ENCODE measurements at regions not wholly inside any gene's neighbourhood (a gene's known extent, or its start where the extent isn't known, plus 50 kb on each side); places are given as distances from the start of the nearest gene placed in this dataset.
"Not testable (repeated sequence)": the region's sequence is repeated elsewhere in the genome, so short reads cannot be mapped to it uniquely, and the experiment has no call there.

DNA sequence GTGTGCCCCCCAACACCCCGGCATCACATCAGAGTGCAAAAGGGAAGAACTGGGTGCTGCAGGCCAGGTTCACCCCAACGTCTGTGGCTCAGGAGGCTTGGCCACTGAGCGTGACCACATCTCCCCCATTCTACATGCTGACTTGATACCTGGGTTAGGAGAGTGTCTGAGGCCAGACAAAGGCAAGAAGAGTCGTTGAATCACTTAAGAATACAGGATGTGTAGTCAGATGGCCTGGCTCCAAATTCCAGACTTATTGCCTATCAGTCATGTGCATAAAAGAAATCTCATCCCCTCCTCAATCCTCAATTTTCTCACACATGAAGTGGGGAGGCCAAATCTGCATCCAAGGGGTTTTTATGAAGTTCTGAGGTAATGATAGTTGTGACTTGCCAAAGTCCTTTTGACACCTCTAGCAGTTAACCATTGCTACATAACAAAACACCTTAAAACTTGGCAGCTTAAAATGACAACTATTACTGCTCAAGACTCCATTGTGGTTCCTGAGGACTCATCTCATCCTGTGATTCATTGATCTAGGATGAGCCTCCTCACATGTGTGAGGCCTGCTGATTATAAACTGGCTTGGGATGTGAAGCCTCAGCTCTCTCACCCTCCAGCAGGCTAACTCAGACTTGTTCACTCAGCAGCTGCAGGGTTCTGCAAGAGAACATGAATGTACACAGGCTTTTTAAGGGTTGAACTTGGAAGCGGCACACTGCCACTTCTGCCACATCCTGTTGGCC, 138.8 kb upstream of the TLE3 start:
- TF ChIP-seq, protein P1, sequence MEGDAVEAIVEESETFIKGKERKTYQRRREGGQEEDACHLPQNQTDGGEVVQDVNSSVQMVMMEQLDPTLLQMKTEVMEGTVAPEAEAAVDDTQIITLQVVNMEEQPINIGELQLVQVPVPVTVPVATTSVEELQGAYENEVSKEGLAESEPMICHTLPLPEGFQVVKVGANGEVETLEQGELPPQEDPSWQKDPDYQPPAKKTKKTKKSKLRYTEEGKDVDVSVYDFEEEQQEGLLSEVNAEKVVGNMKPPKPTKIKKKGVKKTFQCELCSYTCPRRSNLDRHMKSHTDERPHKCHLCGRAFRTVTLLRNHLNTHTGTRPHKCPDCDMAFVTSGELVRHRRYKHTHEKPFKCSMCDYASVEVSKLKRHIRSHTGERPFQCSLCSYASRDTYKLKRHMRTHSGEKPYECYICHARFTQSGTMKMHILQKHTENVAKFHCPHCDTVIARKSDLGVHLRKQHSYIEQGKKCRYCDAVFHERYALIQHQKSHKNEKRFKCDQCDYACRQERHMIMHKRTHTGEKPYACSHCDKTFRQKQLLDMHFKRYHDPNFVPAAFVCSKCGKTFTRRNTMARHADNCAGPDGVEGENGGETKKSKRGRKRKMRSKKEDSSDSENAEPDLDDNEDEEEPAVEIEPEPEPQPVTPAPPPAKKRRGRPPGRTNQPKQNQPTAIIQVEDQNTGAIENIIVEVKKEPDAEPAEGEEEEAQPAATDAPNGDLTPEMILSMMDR (IDR thresholded peaks at IDR 0.05; ENCODE audit: borderline replicate concordance, insufficient read depth, low read depth, low read length): no peak
- no peak overlapping the region for H3K4me3 ChIP-seq (ENCODE audit: low read depth, low read length)

DNA sequence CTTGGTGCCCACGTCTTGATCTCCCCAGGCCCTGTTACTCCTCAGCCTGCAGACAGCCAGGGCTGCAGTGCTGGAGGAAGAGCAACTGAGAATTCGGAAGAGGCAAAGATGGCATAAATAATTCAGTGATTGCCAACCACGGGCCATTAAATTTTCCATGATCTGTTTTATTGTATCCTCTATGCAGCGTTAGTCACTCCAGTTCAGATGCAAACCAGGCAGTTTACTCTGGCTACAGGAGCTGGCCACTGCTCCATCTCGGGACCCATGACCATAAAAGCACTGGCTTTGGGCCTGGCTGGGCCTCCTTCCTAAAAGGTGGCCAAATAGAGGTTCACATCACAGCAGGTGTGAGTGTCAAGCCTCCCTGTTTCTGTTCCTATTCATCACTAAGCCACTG, 137.6 kb upstream of the TLE3 start:
- no peak overlapping the region for H3K4me3 ChIP-seq (ENCODE audit: low read depth, low read length)
- TF ChIP-seq, protein P1 (IDR thresholded peaks at IDR 0.05; ENCODE audit: borderline replicate concordance, insufficient read depth, low read depth, low read length): no peak

DNA sequence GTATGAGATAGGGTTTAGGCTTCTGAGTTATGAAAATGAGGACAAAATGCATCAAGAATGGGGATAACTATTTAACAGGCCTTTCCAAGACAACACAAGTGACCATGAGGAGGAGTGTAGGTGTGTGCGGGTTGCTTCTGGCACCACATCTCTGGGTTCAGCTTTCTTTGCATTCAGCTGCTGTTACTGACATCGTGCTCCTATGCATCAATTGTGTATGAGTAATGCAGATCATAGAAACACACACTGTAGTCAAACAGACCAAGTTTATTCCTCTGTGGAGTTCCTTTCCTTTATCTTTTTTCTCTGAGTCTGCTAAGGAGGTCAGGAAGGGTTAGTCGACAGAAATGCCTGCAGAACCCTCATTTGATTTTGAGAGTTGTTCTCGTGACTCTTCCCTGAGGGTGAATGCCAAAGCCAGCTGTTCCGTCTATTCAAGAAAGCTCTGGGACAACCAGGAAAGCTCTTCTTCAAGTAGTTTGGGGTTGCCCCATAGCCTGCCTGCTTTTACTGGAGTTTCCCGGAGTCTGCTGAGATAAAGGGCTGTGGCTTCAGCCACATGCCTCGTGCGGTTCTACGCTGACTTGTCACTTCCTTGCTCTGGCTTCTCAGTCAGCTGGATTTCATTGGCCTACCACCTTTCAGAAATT, 136.7 kb upstream of the TLE3 start:
- TF ChIP-seq, protein P1 (IDR thresholded peaks at IDR 0.05; ENCODE audit: borderline replicate concordance, insufficient read depth, low read depth, low read length): no peak
- no peak overlapping the region for H3K4me3 ChIP-seq (ENCODE audit: low read depth, low read length)

DNA sequence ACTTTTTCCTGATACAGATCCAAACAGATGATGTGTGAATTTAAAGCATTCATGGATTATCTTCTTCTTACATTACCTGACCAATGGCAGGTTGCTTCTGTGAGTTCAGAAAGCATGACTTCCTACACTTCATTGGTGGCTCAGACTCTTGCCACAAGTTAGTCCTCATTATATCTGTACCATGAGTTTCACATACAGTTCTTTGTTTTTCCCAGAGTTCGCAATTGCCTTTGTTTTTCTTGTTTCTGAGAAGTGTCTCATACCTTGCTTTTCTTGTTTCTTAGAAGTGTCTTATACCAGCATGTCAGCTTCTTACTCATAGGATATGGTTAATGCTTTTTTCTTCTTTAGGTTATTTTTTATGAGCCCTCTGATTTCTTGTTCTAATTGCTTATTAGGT, 133.8 kb upstream of the TLE3 start:
- TF ChIP-seq, protein P1 (IDR thresholded peaks at IDR 0.05; ENCODE audit: borderline replicate concordance, insufficient read depth, low read depth, low read length): no peak
- no peak overlapping the region for H3K4me3 ChIP-seq (ENCODE audit: low read depth, low read length)

DNA sequence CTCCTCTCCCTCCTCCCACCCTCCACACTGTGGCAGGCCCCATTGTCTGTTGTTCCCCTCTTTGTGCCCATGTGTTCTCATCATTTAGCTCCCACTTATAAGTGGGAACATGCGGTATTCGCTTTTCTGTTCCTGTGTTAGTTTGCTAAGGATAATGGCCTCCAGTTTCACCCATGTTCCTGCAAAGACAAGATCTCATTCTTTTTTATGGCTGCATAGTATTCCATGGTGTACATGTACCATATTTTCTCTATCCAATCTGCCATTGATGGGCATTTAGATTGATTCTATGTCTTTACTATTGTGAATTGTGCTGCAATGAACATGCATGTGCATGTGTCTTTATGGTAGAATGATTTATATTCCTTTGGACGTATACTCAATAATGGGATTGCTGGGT, 130.2 kb upstream of the TLE3 start:
- not testable (repeated sequence) for H3K4me3 ChIP-seq (ENCODE audit: low read depth, low read length)

DNA sequence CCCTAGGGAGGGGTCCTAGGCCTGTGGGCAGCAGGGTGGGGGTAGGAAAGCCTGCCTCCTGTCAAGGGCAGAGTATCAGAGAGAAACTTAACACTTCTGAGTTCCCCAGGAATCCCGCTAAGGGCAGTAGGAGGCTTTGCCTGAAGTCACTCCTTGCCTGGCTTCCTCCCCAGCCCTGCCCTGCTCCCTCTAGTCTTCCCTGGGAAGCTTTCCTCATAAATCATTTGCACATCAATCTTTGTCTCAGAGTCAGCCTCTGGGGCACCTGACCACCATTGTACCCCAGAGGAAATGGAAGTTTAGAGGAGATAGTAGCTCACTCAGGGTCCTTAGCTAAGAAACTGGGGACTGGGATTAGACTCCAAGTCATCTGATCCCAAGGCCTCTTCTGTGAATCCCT, 129.4 kb upstream of the TLE3 start:
- TF ChIP-seq, protein P1 (IDR thresholded peaks at IDR 0.05; ENCODE audit: borderline replicate concordance, insufficient read depth, low read depth, low read length): no peak
- no peak overlapping the region for H3K4me3 ChIP-seq (ENCODE audit: low read depth, low read length)

DNA sequence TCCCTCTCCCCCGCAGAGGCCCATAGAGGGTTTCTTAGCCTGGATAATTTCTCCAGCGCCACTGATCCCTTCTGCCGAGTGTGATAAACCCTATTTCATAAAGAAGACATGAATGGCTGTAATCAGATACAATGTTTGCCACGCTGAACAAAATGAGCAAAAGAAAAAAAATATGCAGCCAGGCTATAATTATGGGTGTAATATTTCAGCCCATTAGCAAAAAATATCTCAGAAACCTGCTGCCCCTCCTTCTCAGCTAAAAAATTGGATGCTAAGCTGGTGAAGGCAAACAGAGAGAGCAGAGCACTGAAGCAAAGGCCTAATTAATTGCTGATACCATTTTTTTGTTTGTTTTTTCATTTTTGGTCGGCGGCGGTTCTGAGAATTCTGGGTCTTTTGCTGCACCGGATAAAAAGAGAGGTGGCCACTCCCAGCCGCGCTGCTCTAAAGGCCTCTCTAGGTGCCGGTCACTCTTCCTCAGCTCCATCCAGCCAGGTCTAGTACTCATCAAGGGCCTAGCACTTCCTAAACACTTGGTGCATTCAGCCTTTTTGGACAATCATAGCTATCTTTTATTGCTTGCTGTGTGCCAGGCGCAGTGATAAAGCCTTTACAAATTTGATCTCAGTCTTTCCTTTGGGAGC, 128.7 kb upstream of the TLE3 start:
- H3K4me3 ChIP-seq (ENCODE audit: low read depth, low read length): no peak overlapping the region
- TF ChIP-seq, protein P1 (IDR thresholded peaks at IDR 0.05; ENCODE audit: borderline replicate concordance, insufficient read depth, low read depth, low read length): no peak

Data from GM12875 (cell line).